ENCODE measurements at regions not wholly inside any gene's neighbourhood (a gene's known extent, or its start where the extent isn't known, plus 50 kb on each side); places are given as distances from the start of the nearest gene placed in this dataset.

DNA sequence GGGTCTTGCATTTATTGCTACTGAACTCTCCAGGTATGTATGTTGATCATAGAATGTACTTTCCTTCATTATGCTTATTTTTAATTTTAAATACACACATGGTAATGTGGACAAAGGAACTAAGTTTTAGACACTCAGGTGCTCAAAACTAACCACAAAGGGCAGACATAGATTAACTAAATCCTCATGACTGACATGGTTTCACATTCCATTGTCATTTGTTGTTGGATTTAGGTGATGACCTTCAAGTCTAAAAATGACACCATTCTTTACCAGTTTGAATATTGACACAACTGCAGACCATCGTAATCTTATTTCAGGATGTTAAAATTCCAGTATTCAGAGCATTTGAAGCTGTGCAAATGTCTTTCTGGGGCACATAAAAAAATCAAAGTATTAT lies 128.4 kb downstream of the BBS10 start:
- no peak for DNase-seq (ENCODE audit: low spot score)

DNA sequence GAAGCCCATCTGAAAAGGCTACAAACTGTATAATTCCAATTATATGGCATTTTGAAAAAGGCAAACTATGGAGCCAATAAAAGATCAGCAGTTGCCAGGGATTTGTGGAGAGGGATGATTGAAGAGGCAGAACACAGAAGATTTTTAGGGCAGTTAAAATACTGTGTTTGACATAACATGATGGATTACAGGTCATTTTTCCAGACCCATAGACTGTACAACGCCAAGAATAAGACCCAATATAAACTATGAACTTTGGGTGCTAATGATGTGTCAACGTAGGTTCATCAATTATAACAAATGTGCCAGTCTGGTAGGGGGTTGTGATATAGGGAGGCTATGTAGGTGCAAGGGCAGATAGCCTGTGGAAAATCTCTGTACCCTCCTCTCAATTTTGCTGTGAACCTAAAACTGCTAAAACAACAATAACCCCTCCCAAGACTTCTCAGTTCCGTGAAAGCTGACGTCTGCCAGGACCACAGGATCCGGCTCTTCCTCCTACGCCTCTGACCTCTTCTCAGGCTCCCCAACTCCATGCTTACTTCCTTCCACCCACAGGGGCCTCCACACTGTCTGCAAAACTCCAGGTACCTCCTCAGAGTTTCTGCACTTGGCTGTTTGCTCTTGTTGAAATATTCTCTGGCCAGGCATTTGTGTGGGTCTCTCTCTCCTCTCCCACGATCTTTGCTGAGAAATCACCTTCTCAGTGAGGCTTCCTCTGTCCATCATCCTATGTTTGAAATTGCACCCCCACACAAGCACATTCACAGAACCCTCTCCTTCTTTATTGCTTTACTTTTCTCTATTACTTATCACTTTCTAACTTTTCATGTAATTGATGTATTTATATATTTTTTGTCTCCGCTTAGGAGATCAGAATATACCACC lies 131.4 kb downstream of the BBS10 start:
- DNase-seq (ENCODE audit: low spot score), result no peak

GRCh38 chr12:76208129-76208528 lies 123.6 kb upstream of the NAP1L1 start:
- DNase-seq (ENCODE audit: low spot score), result no peak

- DNase-seq (ENCODE audit: low spot score), result no peak
These were observed 122.2 kb upstream of the NAP1L1 start for GRCh38 chr12:76206677-76207072.

DNA sequence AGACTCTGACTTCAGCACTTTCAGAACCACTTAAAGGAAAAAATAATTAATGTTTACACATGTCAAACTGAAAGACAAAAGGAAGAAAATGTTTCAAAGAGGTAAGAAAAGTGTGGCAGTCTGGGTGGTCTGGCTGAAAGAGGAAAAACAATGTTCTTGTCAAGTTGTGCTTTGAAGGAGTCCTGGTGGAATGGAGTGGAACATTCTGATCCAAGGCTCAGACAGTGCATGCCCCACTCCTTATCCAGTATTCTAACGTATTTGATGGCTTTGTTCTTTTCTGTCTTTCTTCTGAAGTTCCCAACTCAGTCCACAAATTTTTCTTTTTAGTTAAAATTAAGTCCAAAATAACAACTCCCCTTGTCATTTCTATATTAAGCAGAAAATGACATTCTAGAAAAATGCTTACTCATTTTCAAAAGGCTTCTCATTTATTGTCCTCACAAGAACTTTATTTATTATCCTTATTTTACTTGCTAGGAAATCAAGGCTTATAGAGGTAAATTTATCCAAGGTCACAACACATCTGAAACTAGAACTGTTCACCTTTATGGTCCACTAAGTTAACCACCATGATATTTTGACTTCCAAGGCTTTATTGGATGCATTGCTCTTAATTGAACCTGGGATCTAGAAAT lies 121.7 kb upstream of the NAP1L1 start:
- DNase-seq (ENCODE audit: low spot score), result no peak

GRCh38 chr12:76202621-76203020 lies 118.1 kb upstream of the NAP1L1 start:
- DNase-seq (ENCODE audit: low spot score), result no peak

GRCh38 chr12:76201758-76202157 lies 117.3 kb upstream of the NAP1L1 start:
- DNase-seq (ENCODE audit: low spot score), result no peak

GRCh38 chr12:76201316-76201715 lies 116.8 kb upstream of the NAP1L1 start:
- DNase-seq (ENCODE audit: low spot score), result no peak

- DNase-seq (ENCODE audit: low spot score), result no peak
These were observed 115.3 kb upstream of the NAP1L1 start for GRCh38 chr12:76199808-76200207.

DNA sequence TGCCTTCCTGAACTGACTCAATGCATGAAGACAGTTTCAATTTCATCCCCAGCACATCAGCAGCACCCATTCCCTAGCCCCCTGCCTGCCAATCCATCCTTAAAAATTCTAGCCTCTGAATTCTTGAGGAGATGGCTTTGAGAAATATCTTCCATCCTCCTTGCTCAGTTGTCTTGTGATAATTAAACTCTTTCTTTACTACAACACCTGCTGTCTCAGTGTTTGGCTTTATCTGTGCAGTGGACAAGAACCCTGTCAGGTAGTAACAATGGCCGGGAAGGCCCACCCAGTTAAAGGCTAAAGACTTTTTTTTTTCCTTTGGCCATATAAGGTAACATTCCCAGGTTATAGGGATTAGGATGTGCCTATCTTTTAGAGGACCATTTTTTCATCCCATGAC lies 114.4 kb upstream of the NAP1L1 start:
- DNase-seq (ENCODE audit: low spot score), result no peak

- no peak for DNase-seq (ENCODE audit: low spot score)
These were observed 112.8 kb upstream of the NAP1L1 start for GRCh38 chr12:76197283-76197682.

DNA sequence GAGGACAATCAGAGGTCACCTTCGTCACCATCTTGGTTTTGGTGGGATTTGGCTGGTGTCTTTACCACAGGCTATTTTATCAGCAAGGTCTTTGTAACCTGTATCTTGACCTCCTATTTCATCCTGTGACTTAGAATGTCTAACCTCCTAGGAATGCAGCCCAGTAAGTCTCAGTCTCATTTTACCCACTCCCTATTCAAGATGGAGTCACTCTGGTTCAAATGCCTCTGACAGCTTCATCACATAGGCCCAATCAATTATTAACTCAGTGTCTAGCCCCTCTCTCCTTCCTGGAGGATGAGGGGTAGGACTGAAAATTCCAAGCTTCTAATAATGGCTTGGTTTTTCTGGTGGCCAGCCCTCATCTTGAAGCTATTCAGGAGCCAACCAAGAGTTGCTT lies 111.4 kb upstream of the NAP1L1 start:
- DNase-seq (ENCODE audit: low spot score), result no peak

- no peak for DNase-seq (ENCODE audit: low spot score)
These were observed 110.2 kb upstream of the NAP1L1 start for GRCh38 chr12:76194724-76195123.

GRCh38 chr12:76193961-76194360 lies 109.5 kb upstream of the NAP1L1 start:
- no peak for DNase-seq (ENCODE audit: low spot score)

DNA sequence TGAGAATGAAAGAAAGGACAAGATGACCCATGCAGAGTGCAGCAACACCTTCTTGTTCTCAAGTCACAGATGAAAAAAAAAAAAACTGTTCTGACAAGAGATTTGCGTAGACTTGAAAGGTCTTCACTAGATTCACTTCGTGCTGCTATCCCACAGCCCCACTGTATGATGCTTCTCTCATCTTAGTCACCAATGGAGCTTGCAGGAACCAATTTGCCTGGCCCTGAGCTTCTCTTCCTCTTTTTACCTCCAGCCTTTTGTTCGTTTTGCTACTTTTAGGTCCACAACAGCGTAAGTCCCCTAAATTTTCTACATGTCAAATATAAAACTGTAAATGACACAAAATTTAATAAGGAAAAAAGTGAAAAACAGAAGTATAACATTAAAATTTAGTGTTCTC lies 107.9 kb upstream of the NAP1L1 start:
- DNase-seq (ENCODE audit: low spot score), result no peak

DNA sequence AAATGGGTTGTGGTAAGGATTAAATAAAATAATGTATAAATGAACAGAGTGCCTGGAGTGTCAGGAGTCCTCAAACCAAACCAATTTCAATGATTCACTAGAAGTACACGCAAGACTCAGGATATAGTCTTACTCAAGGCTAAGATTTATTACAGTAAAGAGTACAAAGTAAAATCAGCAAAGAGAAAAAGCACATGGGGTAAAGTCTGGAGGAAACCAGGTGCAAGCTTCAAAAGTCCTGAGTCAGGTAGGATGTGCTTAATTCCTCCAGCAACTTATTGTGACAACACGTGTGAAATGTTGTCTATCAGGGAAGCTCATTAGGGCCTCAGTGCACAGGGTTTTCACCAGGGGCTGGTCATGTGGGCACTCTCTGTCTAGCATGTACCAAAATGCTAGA lies 105.8 kb upstream of the NAP1L1 start:
- no peak for DNase-seq (ENCODE audit: low spot score)

DNA sequence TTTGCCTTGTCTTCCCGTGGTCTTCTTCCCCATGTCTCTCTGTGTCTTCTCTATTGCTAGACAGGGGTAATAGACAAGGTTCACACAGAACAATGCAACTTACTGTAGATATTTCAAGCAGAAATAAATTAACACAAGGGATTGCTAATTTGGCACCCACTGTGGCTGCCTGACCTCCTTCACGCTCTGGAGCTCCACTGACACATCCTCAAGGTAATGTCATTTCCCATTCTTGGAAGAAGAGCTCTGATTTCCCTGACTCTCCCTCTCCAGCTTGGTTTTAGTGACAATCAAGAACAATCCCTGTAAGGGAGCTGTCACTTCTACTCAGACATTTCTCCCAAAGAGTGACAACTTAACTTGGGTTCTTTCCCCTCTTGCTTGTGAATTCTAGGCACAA lies 105.4 kb upstream of the NAP1L1 start:
- no peak for DNase-seq (ENCODE audit: low spot score)

- DNase-seq (ENCODE audit: low spot score), result no peak
These were observed 102.7 kb upstream of the NAP1L1 start for GRCh38 chr12:76187177-76187576.

DNA sequence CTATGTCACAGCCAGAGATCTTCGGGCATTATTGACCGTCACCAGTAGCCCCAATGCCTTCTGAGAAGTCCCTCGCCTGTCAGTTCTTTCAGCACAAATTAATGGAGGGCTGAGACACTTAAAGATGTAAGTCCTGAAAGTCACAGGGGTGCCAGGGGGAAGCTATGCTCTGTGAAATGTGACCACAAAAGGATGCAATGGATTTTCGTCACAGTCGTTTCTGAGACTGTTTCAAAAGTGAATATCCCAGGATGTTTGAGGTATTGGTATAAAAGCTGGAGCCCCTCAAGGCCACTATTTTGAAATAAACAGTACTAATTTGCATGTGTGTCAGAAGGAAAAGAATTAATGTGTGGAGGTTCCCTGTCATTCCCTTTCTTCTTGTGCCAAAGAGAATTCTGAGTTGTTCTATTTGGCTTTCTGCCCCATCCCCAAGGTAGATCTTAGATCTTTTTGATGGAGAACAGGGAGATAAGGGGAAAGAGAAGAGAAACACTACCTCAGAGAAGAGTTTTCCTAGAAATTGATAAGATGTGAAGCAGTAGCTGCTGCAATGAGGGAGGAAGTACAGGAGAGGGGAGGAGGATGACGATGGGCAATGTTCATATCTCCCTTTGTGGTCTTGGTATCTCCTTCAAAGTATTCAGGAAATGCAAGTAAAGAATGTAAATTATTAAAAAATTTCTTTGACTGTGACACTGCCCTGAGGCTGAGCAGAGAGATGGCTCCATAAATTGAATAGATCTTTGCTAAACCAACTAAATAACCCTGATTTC lies 101.8 kb upstream of the NAP1L1 start:
- no peak for DNase-seq (ENCODE audit: low spot score)

- peak; percentile 94 for DNase-seq (ENCODE audit: low spot score)
These were observed 99.1 kb upstream of the NAP1L1 start for GRCh38 chr12:76183459-76184186.

GRCh38 chr12:76180401-76181277 lies 96.2 kb upstream of the NAP1L1 start:
- no peak for DNase-seq (ENCODE audit: low spot score)
